SK-N-SH (cell line): ENCODE measurements at regions not wholly inside any gene's neighbourhood (a gene's known extent, or its start where the extent isn't known, plus 50 kb on each side); places are given as distances from the start of the nearest gene placed in this dataset.

Experiments used
- CTCF ChIA-PET: fragments of 300-600, 350-600 bp; formaldehyde crosslinking; extraction: SDS; loops from one replicate; lab custom pipeline; 2021; lab: Yijun Ruan, JAX
- POLR2A ChIA-PET: fragments of 350-600 bp; sonication (Branson Sonifier 250); formaldehyde crosslinking; extraction: SDS; loops from one replicate; lab custom pipeline; 2020; ENCODE audit warnings: antibody characterized with exemption, inconsistent platforms; lab: Yijun Ruan, JAX
- DNase-seq: peaks from one replicate; pipeline ENCODE4 v3.0.0; 2012
- H2AFZ ChIP-seq: fragments of 200-600 bp; sonication (generic); 2 replicates; pipeline ENCODE4 v1.8.1; 2016; ENCODE audit warnings: antibody characterized with exemption, mild to moderate bottlenecking, low read depth
- H3F3A ChIP-seq: fragments of 200-600 bp; sonication (generic); replicated peaks from 2 replicates; pipeline ENCODE3; 2016; ENCODE audit warnings: antibody characterized with exemption, mild to moderate bottlenecking; ENCODE audit not compliant: insufficient read depth
- H3K27ac ChIP-seq, 2 experiments: fragments of 200-500 bp in 1 of 2; fragments of 200-600 bp in 1 of 2; sonication (Bioruptor generic) in 1 of 2; sonication (generic), shearing (Covaris generic) in 1 of 2; 2 replicates each; pipeline versions ENCODE4 v1.5.1 to v1.6.1; 2014 to 2016; ENCODE audit warnings: low read depth in 2 of 2, inconsistent platforms in 1 of 2, low read length in 1 of 2, mild to moderate bottlenecking in 1 of 2, mixed read lengths in 1 of 2
- H3K27me3 ChIP-seq: fragments of 200-600 bp; sonication (generic), shearing (Covaris generic); 2 replicates; pipeline ENCODE4 v1.6.1; 2016; ENCODE audit warnings: mixed run types; ENCODE audit not compliant: insufficient read depth
- H3K36me3 ChIP-seq, 2 experiments: fragments of 200-500 bp in 1 of 2; fragments of 200-600 bp in 1 of 2; sonication (Bioruptor generic) in 1 of 2; sonication (generic) in 1 of 2; replicated peaks in 1 of 2; 2 replicates each; pipeline versions ENCODE3 to v1.5.1; 2014 to 2016; ENCODE audit warnings: low read length in 1 of 2, mild to moderate bottlenecking in 1 of 2; ENCODE audit not compliant: insufficient read depth in 2 of 2, control insufficient read depth in 1 of 2
- H3K4me1 ChIP-seq, 2 experiments: fragments of 200-500 bp in 1 of 2; fragments of 200-600 bp in 1 of 2; sonication (Bioruptor generic) in 1 of 2; sonication (generic), shearing (Covaris generic) in 1 of 2; 2 replicates each; pipeline versions ENCODE4 v1.5.1 to v1.6.1; 2014 to 2016; ENCODE audit warnings: low read depth in 1 of 2, low read length in 1 of 2, mixed run types in 1 of 2; ENCODE audit not compliant: insufficient read depth in 2 of 2, control insufficient read depth in 1 of 2
- H3K4me2 ChIP-seq: fragments of 200-600 bp; sonication (generic), shearing (Covaris generic); 2 replicates; pipeline ENCODE4 v1.6.1; 2017; ENCODE audit warnings: mixed run types
- H3K4me3 ChIP-seq, 2 experiments: fragments of 200-500 bp in 1 of 2; fragments of 200-600 bp in 1 of 2; sonication (Bioruptor generic) in 1 of 2; sonication (generic), shearing (Covaris generic) in 1 of 2; 2 replicates each; pipeline versions ENCODE4 v1.5.1 to v1.8.1; 2014 to 2016; ENCODE audit warnings: low read depth in 2 of 2, inconsistent platforms in 1 of 2, low read length in 1 of 2, mild to moderate bottlenecking in 1 of 2, mixed read lengths in 1 of 2, moderate library complexity in 1 of 2
- H3K79me2 ChIP-seq: fragments of 200-600 bp; sonication (generic); 2 replicates; pipeline ENCODE4 v1.8.1; 2017; ENCODE audit warnings: mild to moderate bottlenecking; ENCODE audit not compliant: insufficient read depth
- H3K9ac ChIP-seq: fragments of 200-600 bp; sonication (generic); 2 replicates; pipeline ENCODE4 v1.6.1; 2017; ENCODE audit warnings: mixed run types
- H3K9me2 ChIP-seq: fragments of 200-600 bp; sonication (generic); 2 replicates; pipeline ENCODE4 v1.6.1; 2017; ENCODE audit warnings: mixed run types
- H3K9me3 ChIP-seq: fragments of 200-600 bp; sonication (generic); 2 replicates; pipeline ENCODE4 v1.6.1; 2017; ENCODE audit warnings: mixed run types, mild to moderate bottlenecking, moderate library complexity
- H4K20me1 ChIP-seq: fragments of 200-600 bp; sonication (generic); 2 replicates; pipeline ENCODE4 v1.6.1; 2017; ENCODE audit warnings: mild to moderate bottlenecking, mixed run types; ENCODE audit not compliant: insufficient read depth
- CHD2 ChIP-seq: fragments of 150-350 bp; IDR thresholded peaks from 2 replicates; pipeline ENCODE4 v1.6.1; 2018; ENCODE audit warnings: low read length; ENCODE audit not compliant: partially characterized antibody
- EP300 ChIP-seq, 2 experiments: IDR thresholded peaks; 2 replicates each; pipeline versions ENCODE4 v1.4.0 to v1.6.1; 2012; ENCODE audit warnings: borderline replicate concordance in 1 of 2, low read depth in 1 of 2, low read length in 1 of 2
- FOSL2 ChIP-seq: IDR thresholded peaks from 2 replicates; pipeline ENCODE4 v1.4.0; 2012; ENCODE audit warnings: low read depth, mild to moderate bottlenecking, moderate library complexity, borderline replicate concordance
- GABPA ChIP-seq: IDR thresholded peaks from 2 replicates; pipeline ENCODE4 v1.4.0; 2012; ENCODE audit warnings: low read depth, mild to moderate bottlenecking
- GATA2 ChIP-seq: sonication (generic); formaldehyde crosslinking; IDR thresholded peaks from 2 replicates; pipeline ENCODE4 v1.5.0; 2020; ENCODE audit warnings: mild to moderate bottlenecking, missing genetic modification reagents
- RAD21 ChIP-seq: IDR thresholded peaks from 2 replicates; pipeline ENCODE4 v1.6.1; 2012; ENCODE audit warnings: mild to moderate bottlenecking, low read length
- RFX5 ChIP-seq: IDR thresholded peaks from 2 replicates; pipeline ENCODE4 v1.6.1; 2012; ENCODE audit warnings: mild to moderate bottlenecking, improper control_type of control experiment, low read length
- TEAD4 ChIP-seq: IDR thresholded peaks from 2 replicates; pipeline ENCODE4 v1.4.0; 2012; ENCODE audit warnings: mild to moderate bottlenecking, borderline replicate concordance; ENCODE audit not compliant: insufficient read depth
- USF1 ChIP-seq: IDR thresholded peaks from 2 replicates; pipeline ENCODE4 v1.4.0; 2012; ENCODE audit warnings: low read depth, borderline replicate concordance
- WGBS: methylation state at CpG from one replicate; pipeline ENCODE4 v1.1.6; 2017; ENCODE audit warnings: low lambda C conversion rate; 5-methylcytosine and 5-hydroxymethylcytosine counted together
- TF ChIP-seq, protein P1 (sequence below): IDR thresholded peaks from 2 replicates; pipeline ENCODE4 v1.4.0; 2012; ENCODE audit warnings: low read depth, borderline replicate concordance

DNA sequence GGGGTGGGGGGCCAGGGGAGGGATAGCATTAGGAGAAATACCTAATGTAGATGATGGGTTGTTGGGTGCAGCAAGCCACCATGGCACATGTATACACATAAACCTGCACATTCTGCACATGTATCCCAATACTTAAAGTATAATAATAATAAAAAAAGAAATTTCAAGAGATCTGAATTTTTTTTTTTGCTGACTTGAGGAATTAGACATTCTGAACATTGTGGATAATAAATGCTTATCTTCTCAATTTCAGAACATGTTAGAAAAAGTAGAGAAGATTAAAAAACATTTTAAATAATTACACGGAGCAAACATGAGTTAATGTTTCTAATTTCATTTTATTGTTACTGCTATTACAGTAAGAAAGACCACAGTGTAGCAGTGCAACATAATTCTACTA, 230.4 kb downstream of the DTHD1 start:
- no peaks in the 10 kb centered on the region for H3K4me1 ChIP-seq
- ChIA-PET CTCF (no interaction called here), POLR2A (no interaction called here)
- no peak overlapping the region for H3K4me3 ChIP-seq
- H4K20me1 ChIP-seq: no peaks in the 10 kb centered on the region
- no peak overlapping the region for H3K4me2 ChIP-seq
- no peak overlapping the region for H3K9ac ChIP-seq
- no peaks in the 10 kb centered on the region for H3K36me3 ChIP-seq
- TF ChIP-seq TEAD4 (no peak), RAD21 (no peak), GATA2 (CRISPR knock-in tag) (no peak), FOSL2 (no peak)
- TF ChIP-seq, protein P1, sequence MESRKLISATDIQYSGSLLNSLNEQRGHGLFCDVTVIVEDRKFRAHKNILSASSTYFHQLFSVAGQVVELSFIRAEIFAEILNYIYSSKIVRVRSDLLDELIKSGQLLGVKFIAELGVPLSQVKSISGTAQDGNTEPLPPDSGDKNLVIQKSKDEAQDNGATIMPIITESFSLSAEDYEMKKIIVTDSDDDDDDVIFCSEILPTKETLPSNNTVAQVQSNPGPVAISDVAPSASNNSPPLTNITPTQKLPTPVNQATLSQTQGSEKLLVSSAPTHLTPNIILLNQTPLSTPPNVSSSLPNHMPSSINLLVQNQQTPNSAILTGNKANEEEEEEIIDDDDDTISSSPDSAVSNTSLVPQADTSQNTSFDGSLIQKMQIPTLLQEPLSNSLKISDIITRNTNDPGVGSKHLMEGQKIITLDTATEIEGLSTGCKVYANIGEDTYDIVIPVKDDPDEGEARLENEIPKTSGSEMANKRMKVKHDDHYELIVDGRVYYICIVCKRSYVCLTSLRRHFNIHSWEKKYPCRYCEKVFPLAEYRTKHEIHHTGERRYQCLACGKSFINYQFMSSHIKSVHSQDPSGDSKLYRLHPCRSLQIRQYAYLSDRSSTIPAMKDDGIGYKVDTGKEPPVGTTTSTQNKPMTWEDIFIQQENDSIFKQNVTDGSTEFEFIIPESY: no peak
- WGBS: 46% methylated on average over 1 of the region's 1 CpG
- DNase-seq: no peak
- no peak overlapping the region for H2AFZ ChIP-seq
- no peaks in the 10 kb centered on the region for H3F3A ChIP-seq
- no peaks in the 10 kb centered on the region for H3K27me3 ChIP-seq
- H3K9me2 ChIP-seq: no peaks in the 10 kb centered on the region
- no peaks in the 10 kb centered on the region for H3K79me2 ChIP-seq
- H3K9me3 ChIP-seq: no peaks in the 10 kb centered on the region
- no peak overlapping the region for H3K27ac ChIP-seq

GRCh38 chr4:36516522-36517095, 235.2 kb downstream of the DTHD1 start:
- TF ChIP-seq, protein P1: no peak
- no peak for TF ChIP-seq GABPA
- TF ChIP-seq, all 33 proteins: peak for 0
- Histone ChIP-seq H3K9me2 (no peaks in the 10 kb centered on the region), H3K9ac (no peak overlapping the region), H3K36me3 (no peaks in the 10 kb centered on the region), H3K79me2 (no peaks in the 10 kb centered on the region), H3K4me2 (no peak overlapping the region), H3K4me3 (no peak overlapping the region), H3F3A (no peaks in the 10 kb centered on the region), H3K27me3 (no peaks in the 10 kb centered on the region), H2AFZ (no peak overlapping the region), H4K20me1 (no peaks in the 10 kb centered on the region), H3K4me1 (no peaks in the 10 kb centered on the region), H3K9me3 (no peaks in the 10 kb centered on the region), H3K27ac (no peak overlapping the region)
- CTCF ChIA-PET: no interaction called here
- POLR2A ChIA-PET: no interaction called here
- WGBS: under 1% methylated on average over 4 of the region's 4 CpGs
- DNase-seq: no peak

GRCh38 chr4:36523182-36523581, 241.8 kb downstream of the DTHD1 start:
- Histone ChIP-seq H3K4me3 (no peak overlapping the region), H3K9ac (no peak overlapping the region), H3K4me2 (no peak overlapping the region), H3K9me2 (no peaks in the 10 kb centered on the region), H3K79me2 (no peaks in the 10 kb centered on the region), H3K9me3 (no peaks in the 10 kb centered on the region), H3K27ac (no peak overlapping the region), H2AFZ (no peak overlapping the region), H3K4me1 (no peaks in the 10 kb centered on the region), H3F3A (no peaks in the 10 kb centered on the region), H3K27me3 (no peaks in the 10 kb centered on the region), H4K20me1 (no peaks in the 10 kb centered on the region), H3K36me3 (no peaks in the 10 kb centered on the region)
- CTCF ChIA-PET: no interaction called here
- no peak for DNase-seq
- no peak for TF ChIP-seq RFX5
- no peak for TF ChIP-seq CHD2
- no peak for TF ChIP-seq TEAD4
- no peak for TF ChIP-seq USF1
- no peak for TF ChIP-seq EP300 (IDR thresholded peaks at IDR 0.05; ENCODE audit: borderline replicate concordance in 1 of 2, low read depth in 1 of 2, low read length in 1 of 2)
- POLR2A ChIA-PET: no interaction called here
